Activated T-helper 9 cell treated with anti-CD3 and anti-CD28 coated beads, Interleukin-2, amount 50 U/mL, for 16 hours (primary cell): ENCODE measurements at regions not wholly inside any gene's neighbourhood (a gene's known extent, or its start where the extent isn't known, plus 50 kb on each side); places are given as distances from the start of the nearest gene placed in this dataset.
"Not testable (repeated sequence)": the region's sequence is repeated elsewhere in the genome, so short reads cannot be mapped to it uniquely, and the experiment has no call there.

Source experiments
- DNase-seq: peaks from one replicate; pipeline ENCODE4 v3.0.0-alpha.2; 2020; ENCODE audit warnings: low read depth

DNA sequence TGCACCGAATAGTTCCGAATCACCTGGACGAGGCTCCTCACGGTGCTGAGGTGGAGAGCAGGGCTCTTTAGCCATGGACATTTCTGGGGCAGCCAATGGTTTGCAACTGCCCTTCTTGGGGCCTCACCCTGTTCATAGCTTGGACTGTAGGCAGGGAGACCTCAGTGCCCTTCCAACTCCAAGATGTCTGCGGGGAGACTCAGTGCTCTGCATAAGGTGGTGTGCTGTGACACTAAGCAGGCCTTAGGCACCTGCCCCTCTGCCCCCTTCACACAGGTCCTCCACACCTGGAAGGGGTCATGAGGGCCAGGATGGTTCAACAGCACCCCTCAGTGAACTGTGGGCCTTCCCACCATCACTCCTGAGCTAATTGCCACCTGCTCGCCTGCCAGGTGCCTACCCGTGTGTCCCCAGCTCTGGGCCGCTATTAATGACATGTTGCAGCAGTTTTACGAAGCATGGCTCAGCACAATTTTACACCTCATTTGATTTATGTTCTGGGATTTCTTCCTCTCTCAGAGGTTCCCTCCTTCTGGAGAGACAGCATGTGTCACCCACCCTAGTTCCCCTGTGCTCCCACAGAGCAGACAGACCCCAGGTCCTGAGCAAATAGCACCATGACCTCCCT lies 101.2 kb upstream of the SMAD3 start:
- DNase-seq = no peak

DNA sequence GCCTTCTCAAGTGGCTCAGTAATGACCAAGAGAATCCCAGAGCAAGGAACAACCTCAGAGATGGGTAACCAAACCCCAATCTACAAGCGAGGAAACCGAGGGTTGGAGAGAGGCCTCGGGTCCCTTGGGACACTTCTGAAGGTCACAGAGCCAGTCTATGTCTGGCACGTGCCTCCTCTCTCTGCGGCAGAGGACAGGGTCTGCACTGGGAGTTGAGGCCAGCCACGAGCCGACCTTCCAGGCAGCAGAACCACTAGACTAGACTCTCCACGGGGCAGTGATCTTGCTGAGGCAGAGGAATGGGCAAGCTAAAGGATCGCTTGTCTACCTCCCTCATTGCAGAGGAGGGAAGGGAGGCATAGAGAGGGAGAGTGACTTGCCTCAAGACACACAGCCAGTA lies 100.6 kb upstream of the SMAD3 start:
- DNase-seq = no peak

DNA sequence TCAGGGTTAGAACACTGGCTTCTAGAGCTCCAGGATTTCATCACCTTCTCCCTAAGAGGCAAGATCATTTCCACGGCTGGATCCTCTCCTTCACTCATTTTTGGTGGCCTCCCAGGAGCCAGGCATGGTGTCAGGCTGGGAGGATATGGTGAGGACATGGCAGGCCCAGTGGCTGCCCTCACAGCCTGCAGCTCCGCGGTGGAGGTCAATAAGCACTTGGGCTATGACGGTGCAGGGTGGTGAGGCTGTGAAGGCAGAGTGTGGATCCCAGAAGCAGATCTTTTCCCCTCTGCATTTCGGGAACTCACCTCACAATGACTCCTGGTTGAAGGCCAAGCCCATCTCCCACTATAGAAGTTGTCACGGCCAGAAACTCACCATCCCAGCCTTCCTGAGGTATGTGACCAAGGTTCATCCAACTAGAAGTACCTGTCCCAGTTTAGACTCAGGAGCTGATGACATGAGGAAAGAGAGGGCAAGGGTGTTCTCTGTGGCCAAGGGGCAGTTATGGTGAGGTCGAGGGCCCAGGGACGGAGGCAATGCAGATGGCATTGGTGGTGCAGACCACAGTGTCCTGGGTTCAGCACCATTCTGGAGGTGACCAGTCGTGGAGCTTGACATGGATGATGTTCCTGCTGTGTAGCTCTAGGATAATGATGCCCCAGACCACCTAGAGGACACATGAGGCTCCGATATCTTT lies 100.1 kb upstream of the SMAD3 start:
- no peak for DNase-seq

GRCh38 chr15:66966256-66966655 lies 99.1 kb upstream of the SMAD3 start:
- no peak for DNase-seq

DNA sequence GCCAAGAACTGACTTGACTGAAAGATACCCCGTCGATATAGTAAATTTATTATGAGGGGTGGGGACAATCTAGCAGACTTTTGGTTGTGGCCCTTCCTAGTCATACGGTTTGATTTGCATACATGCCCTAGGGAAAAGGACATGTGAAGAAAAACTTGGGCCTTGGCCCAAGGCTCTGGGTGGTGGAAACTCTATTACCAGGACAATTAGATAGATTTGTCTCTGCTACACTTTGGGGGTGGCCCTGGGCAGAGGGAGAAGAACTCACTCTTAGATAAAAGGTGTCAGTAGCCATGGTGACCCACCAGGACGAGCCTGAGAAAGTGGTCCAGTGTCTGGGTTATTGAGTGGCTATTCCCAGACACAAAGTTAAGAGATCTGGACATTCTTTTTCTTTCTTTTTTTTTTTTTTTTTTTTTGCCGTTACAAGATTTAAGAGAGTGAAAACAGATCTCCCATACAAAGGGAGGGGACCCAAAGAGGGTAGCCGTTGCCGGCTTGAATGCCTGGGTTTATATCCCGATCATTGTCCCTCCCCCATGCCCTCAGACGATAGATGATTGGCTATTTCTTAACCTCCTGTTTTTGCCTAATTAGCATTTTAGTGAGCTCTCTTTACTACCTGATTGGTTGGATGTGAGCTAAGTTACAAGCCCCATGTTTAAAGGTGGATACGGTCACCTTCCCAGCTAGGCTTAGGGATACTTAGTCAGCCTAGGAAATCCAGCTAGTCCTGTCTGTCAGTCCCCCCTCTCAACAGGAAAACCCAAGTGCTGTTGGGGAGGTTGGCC lies 96.4 kb upstream of the SMAD3 start:
- no peak for DNase-seq

- not testable (repeated sequence) for DNase-seq
Observed at GRCh38 chr15:66974131-66974530, 91.3 kb upstream of the SMAD3 start.

DNA sequence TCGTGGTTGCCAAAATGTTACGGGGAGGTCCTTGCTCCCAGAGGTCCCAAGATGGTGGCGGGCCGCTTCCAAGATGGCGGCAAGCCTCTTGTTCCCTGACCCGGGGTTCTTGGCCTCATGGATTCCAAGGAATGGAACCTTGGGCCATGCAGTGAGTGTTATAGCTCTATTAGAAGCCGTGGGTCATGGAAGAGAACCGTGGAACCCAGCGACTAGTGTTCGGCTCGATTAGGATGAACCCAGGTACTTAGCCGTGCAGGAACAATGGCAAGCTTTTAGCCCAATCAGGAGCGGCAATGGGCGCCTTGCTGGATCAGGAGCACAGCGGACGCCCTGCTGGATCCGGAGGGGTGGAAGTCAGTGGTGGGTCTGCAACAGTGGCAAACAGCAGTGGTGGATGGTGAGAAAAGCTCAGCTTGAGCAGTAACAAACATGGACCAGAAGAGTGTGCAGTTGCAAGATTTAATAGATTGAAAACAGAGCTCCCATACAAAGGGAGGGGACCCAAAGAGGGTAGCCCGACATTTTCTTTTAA lies 89.2 kb upstream of the SMAD3 start:
- not testable (repeated sequence) for DNase-seq

DNA sequence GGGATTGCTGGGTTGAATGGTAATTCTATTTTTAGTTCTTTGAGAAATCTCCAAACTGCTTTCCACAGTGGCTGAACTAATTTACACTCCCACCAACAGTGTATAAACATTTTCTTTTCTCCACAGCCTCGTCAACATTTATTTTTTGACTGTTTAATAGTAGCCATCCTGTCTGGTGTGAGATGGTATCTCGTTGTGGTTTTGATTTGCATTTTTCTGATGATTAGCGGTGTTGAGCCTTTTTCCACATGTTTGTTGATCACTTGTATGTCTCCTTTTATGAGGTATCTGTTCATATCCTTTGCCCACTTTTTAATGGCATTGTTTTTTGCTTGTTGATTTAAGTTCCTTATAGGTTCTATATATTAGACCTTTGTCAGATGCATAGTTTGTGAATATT lies 85.1 kb upstream of the SMAD3 start:
- not testable (repeated sequence) for DNase-seq

DNA sequence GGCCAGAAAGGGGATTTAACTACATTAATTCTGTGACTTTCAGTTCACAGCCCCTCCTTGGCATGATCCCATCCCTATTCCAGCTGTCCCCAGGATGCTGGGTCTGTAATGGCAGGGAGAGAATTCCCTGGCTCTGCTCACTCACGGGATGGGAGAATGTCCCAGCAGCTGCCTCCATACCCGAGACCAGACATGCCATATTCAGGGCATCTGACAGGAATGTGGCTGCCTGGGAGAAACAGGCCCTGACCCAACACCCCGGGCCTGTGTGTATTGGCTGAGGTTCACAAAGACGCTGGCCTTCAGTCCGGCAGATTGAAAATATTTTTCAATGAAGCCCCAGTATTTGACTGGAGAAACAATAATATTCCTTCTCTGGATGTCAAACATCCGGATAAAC lies 83.6 kb upstream of the SMAD3 start:
- no peak for DNase-seq

DNA sequence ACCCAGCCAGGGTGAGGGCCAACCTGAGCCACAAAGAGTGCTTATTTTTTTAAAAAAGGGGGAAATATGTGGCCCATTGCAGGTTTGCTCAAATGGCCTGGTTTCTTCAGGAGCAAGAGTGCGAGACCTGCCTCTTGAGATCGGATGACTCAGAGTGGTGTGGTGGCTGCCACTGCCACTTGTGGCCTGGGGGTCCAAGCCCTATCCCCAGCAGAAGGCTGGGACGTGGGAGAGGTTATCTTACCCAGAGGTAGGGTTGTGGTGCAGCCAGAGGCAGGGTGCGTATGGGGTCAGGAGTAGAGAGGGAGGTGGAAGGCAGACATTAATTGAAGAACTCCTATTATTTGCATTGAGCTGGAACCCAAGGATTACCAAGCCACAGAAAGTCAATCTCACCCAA lies 83.2 kb upstream of the SMAD3 start:
- no peak for DNase-seq

DNA sequence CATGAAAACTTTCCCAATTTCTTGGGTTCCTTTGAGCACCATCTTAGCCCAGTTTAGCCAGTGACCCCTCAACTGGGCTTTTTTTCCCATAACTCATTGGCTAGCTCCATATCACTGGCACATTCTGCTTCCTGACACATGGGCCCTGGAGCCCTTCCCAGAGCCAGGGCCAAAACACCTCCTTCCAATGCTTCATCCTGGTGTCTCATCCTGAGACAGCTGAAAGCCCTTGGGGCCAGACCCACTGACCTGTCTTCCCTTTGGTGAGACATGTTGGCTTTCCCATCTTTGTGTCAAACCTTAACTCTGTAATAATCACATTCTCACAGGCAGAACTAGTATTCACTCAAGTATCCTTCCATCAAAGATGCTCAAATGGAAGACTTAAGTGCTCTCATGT lies 82.6 kb upstream of the SMAD3 start:
- no peak for DNase-seq

DNA sequence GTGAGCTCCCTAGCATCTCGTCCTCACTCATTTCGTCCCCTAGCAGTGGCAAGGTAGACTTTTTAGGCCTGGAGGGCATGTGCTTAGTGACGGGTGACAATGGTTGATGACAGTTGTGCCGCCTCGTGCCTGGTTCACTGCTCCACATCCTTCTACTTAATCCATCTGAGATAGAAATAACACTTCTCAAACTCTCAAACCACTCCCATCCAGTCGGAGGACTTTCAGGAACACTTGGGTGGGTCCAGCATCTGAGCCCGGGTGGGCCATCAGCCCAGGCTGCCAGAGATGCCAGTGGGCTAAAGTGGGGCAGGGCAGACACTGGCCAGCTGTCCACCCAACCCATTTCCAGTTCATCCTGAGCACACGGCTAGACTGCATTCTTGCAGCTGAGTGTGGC lies 79.7 kb upstream of the SMAD3 start:
- DNase-seq = no peak

GRCh38 chr15:66986951-66987350 lies 78.5 kb upstream of the SMAD3 start:
- no peak for DNase-seq

- DNase-seq = no peak
Observed at GRCh38 chr15:66993090-66993489, 72.3 kb upstream of the SMAD3 start.

DNA sequence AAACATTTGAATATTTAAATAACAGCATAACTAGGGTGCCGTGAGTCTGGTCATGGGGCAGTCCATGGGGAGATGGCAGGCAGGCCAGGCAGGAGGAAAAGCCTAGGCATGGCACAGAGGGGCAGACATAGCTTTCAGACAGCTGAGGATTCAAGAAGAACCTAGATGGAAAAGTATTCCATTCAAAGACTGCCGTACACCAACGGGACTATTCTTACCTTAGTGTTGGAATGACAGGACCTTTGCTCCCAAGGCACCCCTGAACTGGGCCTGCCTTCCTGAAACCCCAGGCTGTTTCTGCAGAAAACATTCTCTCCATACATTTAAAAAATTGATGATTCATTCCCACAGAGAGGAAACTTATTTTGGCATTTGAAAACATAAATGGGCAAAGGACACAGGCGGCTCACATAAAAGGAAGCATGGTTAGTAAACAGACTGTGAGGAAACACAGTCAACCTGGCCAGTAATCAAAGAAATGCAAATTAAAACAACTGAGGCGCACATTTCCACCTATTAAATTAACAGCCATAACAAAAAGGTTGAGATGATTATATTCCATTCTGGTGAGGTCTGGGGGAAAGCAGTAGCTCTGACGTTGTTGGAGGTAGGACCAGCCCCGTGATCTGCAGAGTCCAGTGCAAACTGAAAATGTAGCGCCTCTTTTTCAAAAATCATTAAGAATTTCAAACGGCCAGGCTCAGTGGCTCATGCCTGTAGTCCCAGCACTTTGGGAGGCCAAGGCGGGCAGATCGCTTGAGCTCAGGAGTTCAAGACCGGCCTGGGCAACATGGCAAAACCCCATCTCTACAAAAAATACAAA lies 71.3 kb upstream of the SMAD3 start:
- DNase-seq = no peak

- no peak for DNase-seq
Observed at GRCh38 chr15:66994927-66995656, 70.3 kb upstream of the SMAD3 start.

DNA sequence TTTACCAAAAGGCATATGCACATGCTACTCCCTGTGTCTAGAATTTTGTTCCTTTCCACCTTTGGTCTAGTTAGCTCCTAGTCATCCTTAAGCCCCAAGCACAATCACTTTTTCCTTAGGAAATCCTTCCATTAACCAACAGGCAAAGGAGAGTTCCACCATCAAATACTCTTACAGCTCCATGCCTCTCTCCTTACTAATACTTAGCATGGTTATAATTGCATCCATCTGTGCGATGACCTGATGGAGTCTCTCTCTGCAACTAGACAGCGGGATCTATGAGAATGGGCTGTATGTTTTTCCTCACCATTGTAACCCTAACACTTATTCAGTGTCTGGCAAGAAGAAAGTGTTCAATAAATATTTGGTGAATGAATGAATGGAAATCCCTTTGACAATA lies 69.3 kb upstream of the SMAD3 start:
- no peak for DNase-seq

DNA sequence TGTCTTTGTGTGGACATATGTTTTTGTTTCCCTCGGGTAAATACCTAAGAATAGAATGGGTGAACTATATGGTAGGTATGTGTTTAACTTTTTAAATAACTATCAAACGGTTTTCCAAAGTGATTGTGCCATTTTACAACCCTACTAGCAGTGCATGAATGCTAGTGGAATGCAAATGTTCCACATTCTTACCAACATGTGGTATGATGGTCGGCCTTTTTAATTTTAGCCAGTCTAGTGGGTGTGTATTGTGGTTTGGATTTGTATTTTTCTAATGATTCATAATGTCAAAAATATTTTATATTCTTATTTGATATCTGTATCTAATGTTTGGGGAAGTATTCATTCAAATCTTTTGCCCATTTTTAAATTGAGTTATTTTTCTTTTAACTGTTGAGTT lies 68.2 kb upstream of the SMAD3 start:
- DNase-seq = no peak

DNA sequence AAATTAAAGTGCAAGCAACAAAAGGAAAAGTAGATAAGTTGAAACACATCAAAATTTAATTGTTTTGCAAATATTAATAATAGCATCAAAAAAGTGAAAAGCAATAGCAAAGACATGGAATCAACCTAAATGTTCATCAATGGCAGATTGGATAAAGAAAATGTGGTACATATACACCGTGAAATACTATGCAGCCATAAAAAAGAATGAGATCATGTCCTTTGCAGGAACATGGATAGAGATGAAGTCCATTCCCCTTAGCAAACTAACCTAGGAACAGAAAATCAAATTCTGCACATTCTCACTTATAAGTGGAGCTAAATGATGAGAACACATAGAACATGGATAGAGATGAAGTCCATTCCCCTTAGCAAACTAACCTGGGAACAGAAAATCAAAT lies 67.2 kb upstream of the SMAD3 start:
- not testable (repeated sequence) for DNase-seq

DNA sequence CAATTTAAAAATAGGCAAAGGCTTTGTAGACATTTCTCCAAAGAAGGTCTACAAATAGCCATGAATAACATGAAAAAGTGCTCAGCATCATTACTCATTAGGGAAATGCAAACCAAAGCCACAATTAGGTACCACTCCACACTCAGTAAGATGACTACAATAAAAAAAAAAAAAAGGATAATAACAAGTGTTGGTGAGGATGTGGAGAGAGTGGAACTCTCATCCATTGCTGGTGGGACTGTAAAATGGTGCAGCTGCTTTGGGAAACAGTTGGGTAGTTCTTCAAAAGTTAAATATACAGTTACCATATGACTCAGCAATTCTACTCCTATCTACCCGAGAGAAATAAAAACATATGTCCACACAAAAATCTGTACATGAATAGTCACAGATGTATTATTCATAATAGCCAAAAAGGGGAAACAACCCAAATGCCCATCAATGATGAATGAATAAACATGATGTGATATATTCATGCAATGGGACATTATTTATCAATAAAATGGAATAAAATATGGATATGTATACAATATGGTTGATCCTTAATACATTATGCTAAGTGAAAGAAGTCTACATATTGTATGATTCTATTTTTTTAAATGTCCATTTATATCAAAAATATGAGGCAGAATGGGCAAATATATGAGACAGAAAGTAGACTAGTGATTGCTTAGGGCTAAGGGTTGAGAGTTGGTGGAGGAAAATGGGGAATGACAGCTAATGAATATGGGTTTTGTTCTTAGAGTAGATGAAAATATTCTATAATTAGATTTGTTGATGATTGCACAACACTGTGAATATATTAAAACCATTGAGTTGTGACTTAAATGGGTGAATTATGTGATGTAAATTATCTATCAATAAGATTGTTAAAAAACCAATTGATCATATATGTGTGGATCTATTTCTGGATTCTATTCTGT lies 66.1 kb upstream of the SMAD3 start:
- no peak for DNase-seq
